GM12891 (cell line): ENCODE measurements at regions not wholly inside any gene's neighbourhood (a gene's known extent, or its start where the extent isn't known, plus 50 kb on each side); places are given as distances from the start of the nearest gene placed in this dataset.

Experiments used
- POLR2A ChIP-seq: IDR thresholded peaks from 2 replicates; pipeline ENCODE4 v1.6.1; 2011; ENCODE audit warnings: low read depth, low read length, control low read depth
- SPI1 ChIP-seq: IDR thresholded peaks from 2 replicates; pipeline ENCODE4 v1.6.1; 2011; ENCODE audit warnings: low read depth, low read length, control low read depth

GRCh38 chr5:52682492-52682891, 105.2 kb upstream of the ITGA1 start:
- no peak for TF ChIP-seq POLR2A
- no peak for TF ChIP-seq SPI1
